SK-N-SH treated with all-trans-retinoic acid at 6 μM for 48 hours (cell line): ENCODE measurements at regions not wholly inside any gene's neighbourhood (a gene's known extent, or its start where the extent isn't known, plus 50 kb on each side); places are given as distances from the start of the nearest gene placed in this dataset.
A peak's percentile ranks its signal among the peaks of the same experiment; 100 is the strongest.
"Not testable (repeated sequence)": the region's sequence is repeated elsewhere in the genome, so short reads cannot be mapped to it uniquely, and the experiment has no call there.

Source experiments
- ATAC-seq: fragments of 200-7000 bp; cut with Tn5 transposase; 3 replicates; pipeline ENCODE4 v1.9.1; 2020; ENCODE audit warnings: mild to moderate bottlenecking, moderate library complexity
- CREB5 ChIP-seq: fragments of 250-450 bp; sonication (Bioruptor Pico); IDR thresholded peaks from 2 replicates; pipeline ENCODE4 v1.5.1; 2020; ENCODE audit warnings: low read depth, mild to moderate bottlenecking, moderate library complexity
- CSDC2 ChIP-seq: fragments of 250-450 bp; sonication (Bioruptor Pico); IDR thresholded peaks from 2 replicates; pipeline ENCODE4 v1.5.0; 2020; ENCODE audit warnings: mild to moderate bottlenecking, moderate library complexity
- ESRRG ChIP-seq: fragments of 250-450 bp; sonication (Bioruptor Pico); IDR thresholded peaks from 2 replicates; pipeline ENCODE4 v1.6.1; 2021; ENCODE audit warnings: mild to moderate bottlenecking
- GLIS3 ChIP-seq: fragments of 250-450 bp; sonication (Bioruptor Pico); IDR thresholded peaks from 2 replicates; pipeline ENCODE4 v1.5.0; 2020; ENCODE audit warnings: mild to moderate bottlenecking, moderate library complexity
- ISL1 ChIP-seq: fragments of 250-450 bp; sonication (Bioruptor Pico); IDR thresholded peaks from 2 replicates; pipeline ENCODE4 v2.1.2; 2022; ENCODE audit warnings: mild to moderate bottlenecking, moderate library complexity
- OSR1 ChIP-seq: fragments of 250-450 bp; sonication (Bioruptor Pico); IDR thresholded peaks from 2 replicates; pipeline ENCODE4 v1.8.0; 2022; ENCODE audit warnings: moderate library complexity, mild to moderate bottlenecking, inconsistent platforms
- PATZ1 ChIP-seq: fragments of 250-450 bp; sonication (Bioruptor Pico); IDR thresholded peaks from 2 replicates; pipeline ENCODE4 v1.8.0; 2020; ENCODE audit warnings: mild to moderate bottlenecking, moderate library complexity, borderline replicate concordance
- PPARA ChIP-seq: fragments of 250-450 bp; sonication (Bioruptor Pico); IDR thresholded peaks from 2 replicates; pipeline ENCODE4 v1.5.0; 2020; ENCODE audit warnings: mild to moderate bottlenecking, borderline replicate concordance
- RARB ChIP-seq: fragments of 250-450 bp; sonication (Bioruptor Pico); IDR thresholded peaks from 2 replicates; pipeline ENCODE4 v1.8.0; 2021; ENCODE audit warnings: mild to moderate bottlenecking, moderate library complexity
- TOX ChIP-seq: fragments of 250-450 bp; sonication (Bioruptor Pico); IDR thresholded peaks from 2 replicates; pipeline ENCODE4 v1.8.0; 2021; ENCODE audit warnings: mild to moderate bottlenecking, moderate library complexity, borderline replicate concordance
- ZC3H10 ChIP-seq: fragments of 250-450 bp; sonication (Bioruptor Pico); IDR thresholded peaks from 2 replicates; pipeline ENCODE4 v1.5.1; 2021; ENCODE audit warnings: mild to moderate bottlenecking, moderate library complexity
- ZFP3 ChIP-seq: fragments of 250-450 bp; sonication (Bioruptor Pico); IDR thresholded peaks from 2 replicates; pipeline ENCODE4 v1.5.0; 2020; ENCODE audit warnings: mild to moderate bottlenecking, moderate library complexity
- ZFP30 ChIP-seq: fragments of 450-650 bp; formaldehyde crosslinking; IDR thresholded peaks from 2 replicates; pipeline ENCODE4 v1.5.0; 2022; ENCODE audit warnings: mild to moderate bottlenecking, moderate library complexity
- ZNF8 ChIP-seq: fragments of 450-650 bp; formaldehyde crosslinking; IDR thresholded peaks from 2 replicates; pipeline ENCODE4 v1.5.0; 2020; ENCODE audit warnings: mild to moderate bottlenecking, moderate library complexity
- TF ChIP-seq, protein P1 (sequence below): fragments of 250-450 bp; sonication (Bioruptor Pico); IDR thresholded peaks from 2 replicates; pipeline ENCODE4 v1.5.0; 2020; ENCODE audit warnings: mild to moderate bottlenecking, moderate library complexity
- TF ChIP-seq, protein P2 (sequence below): fragments of 250-450 bp; sonication (Bioruptor Pico); IDR thresholded peaks from 2 replicates; pipeline ENCODE4 v1.5.1; 2021; ENCODE audit warnings: mild to moderate bottlenecking, moderate library complexity

DNA sequence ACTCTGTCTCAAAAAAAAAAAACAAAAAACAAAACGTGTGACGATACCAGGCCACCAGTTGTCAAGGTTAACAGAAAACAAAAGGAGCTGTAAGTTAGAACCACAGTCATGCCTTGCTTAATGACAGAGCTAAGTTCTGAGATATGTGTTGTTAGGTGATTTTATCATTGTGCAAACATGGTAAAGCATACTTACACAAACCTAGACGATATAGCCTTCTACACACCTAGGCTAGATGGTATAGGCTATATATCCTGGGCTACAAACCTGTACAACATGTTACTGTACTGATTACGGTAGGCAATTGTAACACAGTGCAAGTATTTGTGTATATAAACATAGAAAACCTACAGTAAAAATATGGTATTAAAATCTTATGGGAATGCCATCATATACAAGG, 564.2 kb downstream of the HTR7 start (continued):
- TF ChIP-seq PATZ1 (CRISPR knock-in tag) (no peak), ZFP30 (no peak), CSDC2 (no peak), RARB (CRISPR knock-in tag) (no peak), OSR1 (CRISPR knock-in tag) (no peak), GLIS3 (CRISPR knock-in tag) (no peak)

GRCh38 chr10:90294821-90295540, 562.9 kb downstream of the HTR7 start:
- ATAC-seq: not testable (repeated sequence)

DNA sequence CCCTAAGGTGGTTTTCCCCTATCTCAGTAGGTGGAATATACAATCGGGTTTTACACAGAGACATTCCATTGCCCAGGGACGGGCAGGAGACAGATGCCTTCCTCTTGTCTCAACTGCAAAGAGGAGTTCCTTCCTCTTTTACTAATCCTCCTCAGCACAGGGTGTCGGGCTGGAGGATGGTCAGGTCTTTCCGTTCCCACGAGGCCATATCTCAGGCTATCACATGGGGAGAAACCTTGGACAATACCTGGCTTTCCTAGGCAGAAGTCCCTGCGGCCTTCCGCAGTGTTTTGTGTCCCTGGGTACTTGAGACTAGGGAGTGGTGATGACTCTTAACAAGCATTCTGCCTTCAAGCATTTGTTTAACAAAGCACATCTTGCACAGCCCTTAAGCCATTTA, 555.8 kb downstream of the HTR7 start:
- not testable (repeated sequence) for ATAC-seq

DNA sequence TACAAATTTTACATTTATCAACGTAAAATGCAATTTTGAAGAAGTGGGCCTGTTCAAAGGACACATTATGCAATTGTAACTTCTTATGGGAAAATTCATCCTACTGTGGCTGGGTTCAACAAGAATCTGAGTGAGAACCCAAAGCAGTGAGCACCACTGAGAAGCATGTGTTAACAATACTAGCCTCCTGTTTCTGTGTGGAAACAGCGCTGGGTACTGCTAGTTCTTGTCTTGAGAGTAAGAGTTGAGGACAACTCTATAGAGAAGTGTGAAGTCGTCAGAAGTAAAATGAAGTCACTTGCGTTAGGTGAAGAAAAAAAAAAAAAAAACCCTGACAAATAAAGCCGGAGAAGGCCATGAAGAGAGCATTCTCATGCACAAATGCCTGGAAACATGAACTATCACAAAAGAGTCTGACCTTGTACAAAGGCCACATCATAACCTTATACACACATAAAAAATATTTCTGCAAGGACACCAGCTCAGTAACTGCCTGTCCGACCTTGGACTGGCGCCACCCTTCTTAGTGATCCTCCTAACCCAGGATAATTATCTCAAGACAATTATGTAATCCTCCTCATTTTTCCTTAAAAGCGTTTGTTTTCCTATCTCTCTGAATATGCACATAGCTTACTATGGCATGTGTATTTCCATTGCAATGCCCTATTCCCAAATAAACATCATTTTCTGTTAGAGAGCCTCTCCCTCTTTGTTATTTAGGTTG, 554.9 kb downstream of the HTR7 start:
- ATAC-seq: no peak
- no peak for TF ChIP-seq ZFP3
- TF ChIP-seq, protein P1, sequence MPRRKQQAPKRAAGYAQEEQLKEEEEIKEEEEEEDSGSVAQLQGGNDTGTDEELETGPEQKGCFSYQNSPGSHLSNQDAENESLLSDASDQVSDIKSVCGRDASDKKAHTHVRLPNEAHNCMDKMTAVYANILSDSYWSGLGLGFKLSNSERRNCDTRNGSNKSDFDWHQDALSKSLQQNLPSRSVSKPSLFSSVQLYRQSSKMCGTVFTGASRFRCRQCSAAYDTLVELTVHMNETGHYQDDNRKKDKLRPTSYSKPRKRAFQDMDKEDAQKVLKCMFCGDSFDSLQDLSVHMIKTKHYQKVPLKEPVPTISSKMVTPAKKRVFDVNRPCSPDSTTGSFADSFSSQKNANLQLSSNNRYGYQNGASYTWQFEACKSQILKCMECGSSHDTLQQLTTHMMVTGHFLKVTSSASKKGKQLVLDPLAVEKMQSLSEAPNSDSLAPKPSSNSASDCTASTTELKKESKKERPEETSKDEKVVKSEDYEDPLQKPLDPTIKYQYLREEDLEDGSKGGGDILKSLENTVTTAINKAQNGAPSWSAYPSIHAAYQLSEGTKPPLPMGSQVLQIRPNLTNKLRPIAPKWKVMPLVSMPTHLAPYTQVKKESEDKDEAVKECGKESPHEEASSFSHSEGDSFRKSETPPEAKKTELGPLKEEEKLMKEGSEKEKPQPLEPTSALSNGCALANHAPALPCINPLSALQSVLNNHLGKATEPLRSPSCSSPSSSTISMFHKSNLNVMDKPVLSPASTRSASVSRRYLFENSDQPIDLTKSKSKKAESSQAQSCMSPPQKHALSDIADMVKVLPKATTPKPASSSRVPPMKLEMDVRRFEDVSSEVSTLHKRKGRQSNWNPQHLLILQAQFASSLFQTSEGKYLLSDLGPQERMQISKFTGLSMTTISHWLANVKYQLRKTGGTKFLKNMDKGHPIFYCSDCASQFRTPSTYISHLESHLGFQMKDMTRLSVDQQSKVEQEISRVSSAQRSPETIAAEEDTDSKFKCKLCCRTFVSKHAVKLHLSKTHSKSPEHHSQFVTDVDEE: no peak
- TF ChIP-seq ZC3H10 (CRISPR knock-in tag): no peak
- no peak for TF ChIP-seq ISL1 (CRISPR knock-in tag)

DNA sequence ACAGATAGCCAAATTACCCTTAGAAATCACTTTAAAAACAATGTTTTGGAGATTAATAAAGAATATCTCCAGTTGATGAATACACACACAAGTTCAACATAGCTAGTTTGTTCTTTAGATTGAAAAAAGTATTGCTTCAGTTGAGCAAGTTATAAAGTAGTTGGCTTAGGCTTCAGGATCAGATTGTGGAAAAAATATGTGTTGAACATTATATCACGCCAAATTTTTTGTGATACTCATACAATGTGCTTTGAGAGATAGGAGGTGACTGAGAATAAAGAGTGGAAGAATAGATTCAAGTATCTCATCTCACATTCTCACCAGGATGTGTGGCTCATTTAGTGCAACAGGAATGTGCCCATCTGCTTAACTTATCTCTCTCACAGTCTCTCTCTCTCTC, 553.3 kb downstream of the HTR7 start:
- ATAC-seq: no peak
- TF ChIP-seq ZFP3 (no peak), ESRRG (CRISPR knock-in tag) (no peak), CREB5 (CRISPR knock-in tag) (no peak), RARB (CRISPR knock-in tag) (no peak), TOX (CRISPR knock-in tag) (no peak)
- TF ChIP-seq, protein P2, sequence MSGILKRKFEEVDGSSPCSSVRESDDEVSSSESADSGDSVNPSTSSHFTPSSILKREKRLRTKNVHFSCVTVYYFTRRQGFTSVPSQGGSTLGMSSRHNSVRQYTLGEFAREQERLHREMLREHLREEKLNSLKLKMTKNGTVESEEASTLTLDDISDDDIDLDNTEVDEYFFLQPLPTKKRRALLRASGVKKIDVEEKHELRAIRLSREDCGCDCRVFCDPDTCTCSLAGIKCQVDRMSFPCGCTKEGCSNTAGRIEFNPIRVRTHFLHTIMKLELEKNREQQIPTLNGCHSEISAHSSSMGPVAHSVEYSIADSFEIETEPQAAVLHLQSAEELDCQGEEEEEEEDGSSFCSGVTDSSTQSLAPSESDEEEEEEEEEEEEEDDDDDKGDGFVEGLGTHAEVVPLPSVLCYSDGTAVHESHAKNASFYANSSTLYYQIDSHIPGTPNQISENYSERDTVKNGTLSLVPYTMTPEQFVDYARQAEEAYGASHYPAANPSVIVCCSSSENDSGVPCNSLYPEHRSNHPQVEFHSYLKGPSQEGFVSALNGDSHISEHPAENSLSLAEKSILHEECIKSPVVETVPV (CRISPR knock-in tag): no peak
- TF ChIP-seq, all 23 proteins: peak for 0

DNA sequence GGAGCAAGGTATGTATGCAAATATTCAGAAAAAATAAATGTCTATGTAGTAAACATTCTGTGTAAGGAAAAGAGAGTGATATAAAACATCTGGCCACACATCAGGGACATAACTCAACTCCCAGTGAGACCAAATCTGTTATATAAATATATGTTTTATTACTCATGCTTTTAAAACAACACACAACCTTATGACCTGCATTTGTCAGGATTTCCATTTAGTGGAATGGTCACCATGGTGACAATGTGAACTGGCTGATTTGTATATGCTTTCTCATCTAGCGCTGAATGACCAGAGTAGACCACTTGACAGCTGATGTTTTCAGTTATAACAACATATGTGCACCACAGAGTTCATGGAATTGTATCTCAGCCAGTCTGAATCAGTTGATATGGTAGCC, 551.7 kb downstream of the HTR7 start:
- TF ChIP-seq GLIS3 (CRISPR knock-in tag): no peak
- TF ChIP-seq ISL1 (CRISPR knock-in tag): peak; percentile 38; the same call in 1 of the 2 replicates
- ATAC-seq: no peak

DNA sequence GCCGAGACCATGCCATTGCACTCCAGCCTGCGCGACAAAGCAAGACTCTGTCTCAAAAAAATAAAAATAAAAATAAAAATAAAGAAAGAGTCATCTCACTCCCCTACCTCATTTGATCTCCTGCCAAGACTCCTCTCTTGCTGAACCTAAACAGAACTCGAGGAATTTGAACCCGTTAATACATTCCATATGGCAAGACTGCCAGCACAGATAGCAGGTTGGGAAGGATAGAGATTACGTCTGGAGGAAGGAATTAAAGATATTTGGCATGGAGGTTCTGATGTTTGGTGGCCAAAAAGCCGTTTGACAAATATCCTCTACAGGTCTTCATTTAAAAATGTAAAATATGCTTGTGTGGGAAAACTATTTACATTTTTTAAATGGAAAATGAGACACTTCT, 549.6 kb downstream of the HTR7 start:
- peak; percentile 65 for ATAC-seq
- TF ChIP-seq PPARA (CRISPR knock-in tag) (no peak), ZNF8 (CRISPR knock-in tag) (no peak), PATZ1 (CRISPR knock-in tag) (no peak), RARB (CRISPR knock-in tag) (no peak), ISL1 (CRISPR knock-in tag) (peak; percentile 83), OSR1 (CRISPR knock-in tag) (no peak), CREB5 (CRISPR knock-in tag) (peak; percentile 57; the same call in 1 of the 2 replicates)
- TF ChIP-seq, protein P2 (CRISPR knock-in tag): no peak
